Epidermal melanocyte (primary cell): ENCODE measurements at regions not wholly inside any gene's neighbourhood (a gene's known extent, or its start where the extent isn't known, plus 50 kb on each side); places are given as distances from the start of the nearest gene placed in this dataset.

Source experiments
- DNase-seq: peaks from one replicate; pipeline ENCODE4 v3.0.0; 2011; ENCODE audit warnings: low spot score; ENCODE audit not compliant: insufficient read length

DNA sequence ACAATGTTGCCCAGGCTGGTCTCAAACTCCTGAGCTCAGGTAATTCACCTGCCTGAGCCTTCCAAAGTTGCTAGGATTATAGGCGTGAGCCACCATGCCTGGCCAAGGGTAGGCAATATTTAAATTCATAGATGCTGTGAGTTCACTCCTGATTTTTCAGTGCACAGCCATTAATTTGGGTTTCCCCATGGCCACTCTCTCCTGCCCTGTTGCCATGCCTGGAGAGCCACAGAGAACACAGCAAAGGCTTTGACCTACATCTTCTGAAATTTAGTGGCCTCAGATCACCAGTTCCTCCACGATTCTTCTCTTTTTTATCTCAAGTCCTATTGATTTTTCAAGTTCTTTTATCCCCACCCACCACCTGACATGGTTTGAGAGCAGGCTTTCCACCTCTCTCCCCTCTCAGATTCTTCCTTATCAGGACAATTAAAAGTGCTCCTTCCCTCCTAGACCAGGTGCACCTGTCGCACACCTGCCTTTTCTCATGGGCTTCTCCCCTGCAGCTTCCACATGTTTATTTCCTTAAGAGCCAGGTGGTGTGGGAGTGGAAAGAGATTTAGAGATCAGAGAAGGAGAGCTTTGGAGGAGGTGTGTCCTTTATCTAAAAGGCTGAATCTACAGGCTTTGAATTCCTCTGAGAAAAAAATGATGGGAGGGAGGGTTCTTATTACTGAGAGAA lies 123.8 kb downstream of the ADRA2A start:
- no peak for DNase-seq

DNA sequence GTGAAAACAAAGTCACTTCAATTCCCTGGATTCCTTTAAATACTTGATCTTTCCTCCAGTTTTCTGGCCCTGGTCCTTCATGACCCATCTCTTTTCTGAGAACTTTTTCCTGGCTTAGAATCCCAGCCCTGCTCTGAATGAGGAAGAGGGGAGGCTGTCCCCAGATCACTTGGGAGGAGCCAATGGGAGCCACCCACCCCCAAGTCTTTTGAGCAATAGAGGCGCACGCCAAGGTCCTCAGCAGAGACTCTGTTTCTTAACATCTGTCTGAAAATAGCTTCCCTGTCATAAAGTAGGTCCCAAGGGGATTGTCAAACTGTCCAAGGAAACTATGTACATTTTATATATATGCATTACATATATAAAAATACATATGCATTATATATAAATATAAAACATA lies 126.8 kb downstream of the ADRA2A start:
- DNase-seq, result no peak

- DNase-seq, result no peak
These were observed 128.0 kb downstream of the ADRA2A start for GRCh38 chr10:111204838-111205237.

GRCh38 chr10:111206521-111206920 lies 129.7 kb downstream of the ADRA2A start:
- DNase-seq, result no peak

DNA sequence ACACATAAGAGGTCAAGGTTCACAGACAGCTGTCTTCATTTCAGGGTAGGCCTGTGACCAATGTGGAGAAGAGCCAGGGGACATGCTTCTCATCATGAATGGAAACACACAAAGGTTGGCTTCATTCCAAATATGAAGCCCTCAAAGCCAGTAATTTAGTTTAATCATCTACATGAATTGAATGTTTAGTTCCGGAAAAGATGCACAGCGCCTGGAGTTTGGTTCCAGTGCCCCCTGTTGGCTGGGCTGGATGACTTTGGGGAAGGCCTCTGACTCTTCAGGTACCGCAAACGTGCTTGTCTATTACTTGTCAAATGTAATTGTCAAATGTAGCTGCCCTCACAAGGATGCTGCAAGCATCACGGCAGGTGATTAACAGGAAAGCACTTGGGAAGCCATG lies 130.7 kb downstream of the ADRA2A start:
- no peak for DNase-seq

DNA sequence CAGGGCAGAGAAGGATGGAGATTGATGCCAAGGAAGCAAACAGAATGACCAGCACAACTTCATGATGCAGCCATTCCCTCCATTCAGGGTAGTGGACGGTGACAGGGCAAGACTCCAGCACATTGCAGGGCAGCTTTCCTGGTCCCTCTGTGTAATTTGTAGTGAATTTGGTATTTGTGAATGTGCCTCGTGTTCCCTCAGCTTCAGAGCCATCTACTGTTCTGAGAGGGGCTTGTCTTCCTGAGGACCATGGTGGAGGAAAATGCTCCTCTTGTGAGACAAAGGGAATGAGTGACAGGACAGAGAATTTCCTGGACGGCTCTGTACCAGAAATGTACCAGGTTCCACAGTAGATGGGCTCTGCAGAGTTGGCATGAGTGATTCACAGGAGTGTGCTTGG lies 132.1 kb downstream of the ADRA2A start:
- DNase-seq, result no peak

DNA sequence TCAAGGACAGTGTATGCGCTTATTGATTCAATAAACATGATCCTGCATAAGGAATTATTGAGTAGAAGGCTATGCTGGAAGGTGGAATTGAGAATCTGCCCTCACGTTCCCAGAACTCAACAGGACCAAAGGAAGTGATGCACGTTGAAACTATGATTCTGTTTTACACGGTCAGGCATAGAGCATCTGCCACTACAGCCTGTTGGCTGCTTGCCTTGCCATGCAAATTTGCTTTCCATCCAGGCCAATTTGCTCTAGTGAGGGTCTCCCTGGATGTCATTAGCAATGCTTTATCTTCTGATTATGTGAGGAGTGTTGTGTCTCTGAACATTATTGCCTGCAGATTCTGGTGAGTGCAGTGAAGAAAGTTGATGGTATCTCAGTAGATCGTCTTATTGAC lies 132.9 kb downstream of the ADRA2A start:
- DNase-seq, result no peak

DNA sequence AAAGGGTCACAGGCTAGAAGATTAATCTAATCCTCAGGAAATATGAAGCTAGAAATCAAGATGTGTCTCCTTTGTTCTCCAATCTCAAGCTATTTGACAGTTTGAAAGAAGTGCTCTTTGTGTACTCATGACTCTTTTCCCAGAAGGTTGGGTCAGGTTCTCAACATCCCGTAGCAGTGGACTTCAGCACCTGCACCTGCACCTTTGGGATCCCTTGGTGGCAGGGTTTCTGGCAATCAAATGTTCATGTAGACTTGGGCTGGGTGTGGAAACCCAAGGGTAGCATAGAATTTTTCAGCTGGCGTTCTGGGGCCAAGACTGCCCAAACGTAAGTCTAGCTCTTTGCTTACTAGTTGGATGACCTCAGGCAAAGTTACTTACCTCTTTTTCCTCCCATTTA lies 134.4 kb downstream of the ADRA2A start:
- no peak for DNase-seq

GRCh38 chr10:111211706-111212105 lies 134.9 kb downstream of the ADRA2A start:
- no peak for DNase-seq

- no peak for DNase-seq
These were observed 145.1 kb downstream of the ADRA2A start for GRCh38 chr10:111221682-111222480.

- no peak for DNase-seq
These were observed 146.1 kb downstream of the ADRA2A start for GRCh38 chr10:111222961-111223360.

- DNase-seq, result no peak
These were observed 154.9 kb downstream of the ADRA2A start for GRCh38 chr10:111231779-111232178.

DNA sequence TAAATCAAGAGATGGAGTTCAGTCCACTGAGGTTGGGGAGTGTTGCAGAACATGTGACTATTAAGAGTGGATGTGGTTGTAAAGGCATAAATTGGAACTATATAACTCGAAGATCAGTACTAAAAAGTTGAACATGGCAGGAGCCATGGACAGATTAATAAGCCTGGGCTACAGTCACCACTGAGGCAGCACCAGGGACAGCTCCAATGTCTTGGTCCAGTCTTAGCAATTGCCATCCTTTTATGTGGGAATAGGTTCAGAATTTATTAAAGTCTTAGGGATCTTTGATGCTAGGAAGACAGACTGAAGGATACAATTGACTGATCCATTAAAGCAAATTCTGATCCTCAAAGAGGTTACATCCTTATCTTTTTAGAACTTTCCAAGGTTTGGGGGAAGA lies 156.6 kb downstream of the ADRA2A start:
- DNase-seq, result no peak

DNA sequence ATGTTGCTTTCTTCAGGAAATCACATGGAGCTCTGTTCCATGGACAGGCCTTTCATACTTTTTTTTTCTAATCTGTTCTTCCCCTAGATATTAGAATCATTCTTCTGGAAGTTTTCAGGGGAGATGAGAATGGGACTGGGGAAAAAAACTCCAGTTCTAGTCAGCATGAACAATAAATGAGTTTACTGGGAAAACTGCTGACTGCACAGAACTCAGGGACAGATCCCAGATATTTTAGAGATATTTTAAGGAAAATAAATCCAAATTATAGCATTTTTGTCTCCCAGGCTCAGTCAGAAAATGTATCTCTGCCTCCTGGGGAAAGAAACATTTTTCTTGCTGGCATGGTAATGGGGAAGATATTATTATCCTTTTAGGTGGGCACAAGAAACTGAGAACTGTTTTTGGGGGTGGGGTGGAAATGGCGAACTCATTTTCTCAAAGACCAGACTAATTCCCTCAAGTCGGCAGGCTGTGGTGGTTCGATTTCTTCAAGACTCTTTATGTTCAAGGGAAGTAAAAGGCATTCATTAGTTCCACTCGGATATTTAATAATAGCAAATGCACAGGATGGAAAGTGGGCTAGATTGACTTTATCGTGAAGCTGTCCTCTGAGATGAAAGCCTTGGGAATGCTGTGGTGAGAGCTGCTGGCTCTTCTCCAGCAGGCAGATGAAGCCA lies 157.5 kb downstream of the ADRA2A start:
- no peak for DNase-seq

DNA sequence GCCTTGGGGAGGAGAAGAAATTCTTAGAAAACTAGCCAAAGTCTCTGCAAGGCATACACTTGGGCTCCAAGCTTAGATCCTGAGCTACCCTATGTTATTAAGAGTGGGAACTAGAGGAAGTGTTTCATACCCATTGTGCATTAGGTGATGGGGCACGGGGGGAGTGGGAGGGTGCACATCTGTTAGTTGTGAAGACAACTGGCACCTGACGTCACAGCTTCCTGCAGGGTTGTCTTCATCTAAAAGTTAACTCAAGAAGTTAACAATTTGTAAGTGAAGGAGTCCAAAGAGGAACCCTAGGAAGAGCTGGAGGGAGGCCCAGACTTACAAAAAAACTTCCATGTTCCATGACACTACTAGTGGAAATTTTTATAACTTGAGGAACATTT lies 158.1 kb downstream of the ADRA2A start:
- DNase-seq, result no peak

GRCh38 chr10:111240348-111240747 lies 163.5 kb downstream of the ADRA2A start:
- DNase-seq, result no peak

DNA sequence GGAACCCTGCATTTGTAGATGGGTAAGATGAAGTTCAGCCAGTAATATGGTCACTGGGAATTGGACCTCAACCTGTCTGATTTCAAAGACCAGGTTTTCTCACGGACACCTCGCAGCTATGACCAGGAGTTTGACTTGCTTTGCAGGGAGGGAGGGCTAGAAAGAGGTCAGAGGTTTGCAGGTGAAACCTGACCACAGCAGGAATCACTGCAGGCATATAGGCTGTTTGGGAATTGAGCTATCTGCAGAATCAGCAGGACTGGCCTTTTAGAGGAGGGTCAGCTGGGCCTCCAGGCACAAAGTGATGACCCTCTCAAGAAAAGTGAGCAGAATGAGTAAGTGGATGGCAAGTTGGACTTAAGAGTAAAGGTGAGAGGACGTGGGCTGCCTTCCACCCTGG lies 166.3 kb downstream of the ADRA2A start:
- DNase-seq, result no peak

- no peak for DNase-seq
These were observed 169.3 kb downstream of the ADRA2A start for GRCh38 chr10:111246136-111246535.

DNA sequence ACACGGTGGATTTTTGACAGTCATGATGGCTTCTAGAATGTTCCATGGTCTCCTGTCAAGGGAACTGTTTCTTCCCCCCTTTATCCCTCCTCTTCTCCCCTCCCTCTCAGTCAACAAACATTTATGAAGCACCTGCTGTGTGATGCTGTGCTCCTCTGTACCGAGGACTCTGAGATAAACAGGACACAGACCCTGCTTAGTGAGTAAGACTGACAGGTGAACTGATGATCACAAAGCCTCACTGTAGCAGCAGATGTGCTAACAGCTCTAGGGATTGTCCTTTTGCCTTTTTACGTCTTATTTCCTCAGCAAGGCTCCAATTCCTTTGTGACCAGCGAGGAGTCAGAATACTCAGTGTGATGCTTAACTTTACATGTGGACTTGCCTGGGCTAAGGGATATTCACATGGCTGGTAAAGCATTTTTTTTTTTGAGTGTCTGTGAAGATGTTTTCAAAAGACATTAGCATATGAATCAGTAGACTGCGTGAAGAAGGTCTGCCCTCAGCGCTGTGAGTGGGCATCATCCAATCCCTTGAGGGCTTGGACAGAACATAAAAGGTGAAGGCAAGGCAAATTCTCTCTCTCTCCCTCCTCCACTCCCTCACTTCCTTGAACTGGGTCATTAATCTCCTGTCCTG lies 170.1 kb downstream of the ADRA2A start:
- no peak for DNase-seq

- no peak for DNase-seq
These were observed 171.1 kb downstream of the ADRA2A start for GRCh38 chr10:111247781-111248389.

- no peak for DNase-seq
These were observed 173.1 kb downstream of the ADRA2A start for GRCh38 chr10:111249925-111250324.
